ENCODE measurements at regions not wholly inside any gene's neighbourhood (a gene's known extent, or its start where the extent isn't known, plus 50 kb on each side); places are given as distances from the start of the nearest gene placed in this dataset.

DNA sequence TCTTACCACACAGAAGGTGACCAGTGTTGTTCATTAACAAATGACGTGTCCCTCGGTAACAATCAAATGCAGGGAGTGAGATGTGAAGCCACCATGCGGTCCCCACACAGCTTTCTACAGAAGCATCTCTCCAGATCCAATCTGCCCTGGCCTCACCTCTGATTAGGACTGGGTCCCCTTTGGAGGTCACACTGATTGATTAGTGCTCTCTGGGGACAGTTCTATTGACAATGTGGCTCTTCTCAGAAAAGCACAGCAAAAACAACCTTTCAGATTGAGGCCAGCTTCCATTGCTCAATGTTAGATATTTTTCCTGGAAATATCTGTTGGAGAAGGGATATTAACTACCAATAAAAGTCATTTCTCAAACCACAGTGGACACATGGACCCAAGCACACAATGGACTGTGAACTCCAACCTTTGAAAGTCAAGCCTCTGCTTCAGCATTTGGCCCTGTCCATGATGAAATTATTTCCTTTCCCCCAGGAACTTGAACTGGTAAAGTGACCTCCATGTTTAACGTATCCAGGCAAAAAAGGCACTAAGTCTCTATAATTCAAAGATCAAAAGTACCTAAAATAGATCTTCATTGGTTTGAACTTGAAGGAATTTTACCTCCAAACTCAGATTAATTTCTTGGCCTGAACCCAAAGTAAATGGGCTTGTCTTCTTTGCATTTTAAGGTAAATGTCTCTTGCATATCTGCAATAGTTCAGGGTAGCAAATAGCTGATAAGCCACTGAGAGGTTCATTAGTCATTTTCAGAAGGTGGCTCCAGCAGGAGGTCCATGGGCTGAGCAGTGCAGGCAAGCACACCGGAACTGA is 118.5 kb downstream of the FOXA2 start:
- no peak for DNase-seq

DNA sequence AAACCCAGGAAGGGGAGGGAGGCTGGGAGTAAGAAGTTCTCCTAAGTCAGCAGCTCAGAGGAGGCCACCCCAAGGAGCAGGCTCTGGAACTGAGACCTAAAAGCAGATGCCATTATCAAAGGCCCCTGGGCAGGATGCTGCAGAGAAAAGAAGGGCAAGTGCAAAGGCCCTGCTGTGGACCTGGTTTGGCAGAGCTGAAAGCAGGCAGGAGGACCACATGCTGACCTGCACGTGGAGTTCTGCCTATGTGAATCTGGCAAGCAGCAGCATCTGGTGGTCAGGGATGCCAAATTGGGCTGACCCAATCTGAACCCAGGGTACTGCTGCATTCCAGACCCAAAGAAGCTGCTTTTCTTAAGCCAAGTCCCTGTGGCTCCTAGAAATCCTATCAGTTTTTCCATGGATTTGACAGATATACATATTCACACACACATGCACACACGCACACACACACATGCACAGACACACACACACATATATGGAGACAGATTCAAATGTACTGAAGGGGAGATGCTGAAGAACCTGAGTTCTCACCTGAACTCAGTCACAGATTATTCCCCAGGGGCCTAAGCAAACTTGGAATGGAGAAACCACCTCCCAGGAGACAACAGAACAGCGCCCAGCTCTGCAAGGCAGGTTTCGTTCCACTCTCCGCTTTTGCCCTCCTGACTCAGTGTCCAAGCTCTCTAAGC is 119.9 kb downstream of the FOXA2 start:
- DNase-seq = no peak

DNA sequence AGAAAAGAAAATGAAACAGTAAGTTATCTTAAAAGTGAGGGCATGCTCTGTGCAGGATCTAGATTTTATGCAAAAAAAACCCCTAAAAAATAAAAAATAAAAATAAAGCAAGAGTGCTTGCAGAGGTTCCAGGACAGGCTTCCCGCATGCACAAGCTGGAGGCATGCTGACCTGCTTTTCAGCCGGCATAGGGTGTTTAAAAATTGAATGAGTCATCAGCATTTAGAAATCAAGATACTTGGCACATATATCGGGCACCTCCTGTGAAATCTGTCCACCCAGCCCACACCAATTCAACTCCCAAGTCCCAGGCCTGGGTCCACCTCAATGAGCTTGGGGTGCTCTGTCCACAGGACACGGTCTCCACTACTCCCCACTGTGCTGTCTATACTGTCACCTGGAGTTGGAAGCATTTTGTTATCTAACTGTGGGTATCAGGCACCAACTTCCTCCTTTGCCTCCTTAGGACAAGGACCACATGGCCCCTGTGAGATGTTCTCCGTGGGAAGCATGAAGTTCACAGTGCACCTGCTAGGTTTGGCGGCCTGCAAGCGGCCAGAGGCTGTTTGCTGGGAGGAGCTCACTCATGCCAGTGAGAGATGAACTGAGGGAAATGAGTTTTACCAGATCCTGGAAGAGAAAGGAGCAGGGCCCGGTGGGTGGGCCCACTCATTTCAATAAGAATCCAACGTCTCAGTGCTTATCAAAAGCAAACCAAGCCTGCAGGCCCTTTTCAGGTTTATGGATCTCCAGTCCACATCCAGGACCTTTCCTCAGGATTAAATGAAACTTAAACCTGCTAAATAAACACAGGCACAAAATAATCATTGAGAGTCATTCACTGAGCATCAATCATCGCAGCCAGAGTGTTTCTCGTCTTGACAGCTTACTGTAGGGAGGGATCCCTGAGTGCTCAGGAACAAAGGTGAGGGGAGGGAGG is 121.1 kb downstream of the FOXA2 start:
- no peak for DNase-seq

DNA sequence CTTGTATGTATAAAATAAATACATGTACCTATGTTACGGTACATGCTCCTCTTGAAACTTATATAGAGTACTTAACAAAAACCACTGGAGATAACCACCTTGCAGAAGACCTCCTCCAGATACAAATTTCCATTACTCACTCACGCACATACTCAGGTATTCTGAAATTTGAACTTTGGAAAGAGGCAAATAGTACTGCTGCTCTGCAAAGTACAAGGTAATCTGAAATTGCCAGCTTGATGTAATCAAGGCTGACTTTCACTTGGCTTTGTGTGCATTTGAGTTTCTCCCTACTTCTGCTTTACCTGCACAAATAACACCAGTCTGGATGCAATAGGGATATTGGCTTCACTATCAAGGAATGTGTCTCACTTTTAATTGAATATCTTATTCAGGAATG is 123.6 kb downstream of the FOXA2 start:
- no peak for DNase-seq

DNA sequence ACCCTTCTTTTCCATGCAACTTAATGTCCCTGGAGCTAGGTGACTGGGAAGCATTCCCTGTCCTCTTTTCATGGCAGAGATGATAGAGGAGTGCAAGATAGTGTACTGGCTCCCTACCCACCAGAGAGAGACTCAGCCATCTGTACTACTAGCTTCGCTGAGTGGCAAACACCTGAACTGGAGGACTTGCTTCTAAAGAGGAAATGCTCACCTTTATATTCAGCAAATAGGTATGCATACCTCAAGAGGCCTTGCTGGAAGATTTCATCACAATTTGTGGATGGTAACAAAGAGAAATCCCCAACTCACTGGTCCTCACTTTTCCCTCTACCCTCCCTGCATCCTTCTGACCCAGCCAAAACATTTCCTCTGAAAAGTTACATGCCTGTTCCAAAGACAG is 124.1 kb downstream of the FOXA2 start:
- no peak for DNase-seq

DNA sequence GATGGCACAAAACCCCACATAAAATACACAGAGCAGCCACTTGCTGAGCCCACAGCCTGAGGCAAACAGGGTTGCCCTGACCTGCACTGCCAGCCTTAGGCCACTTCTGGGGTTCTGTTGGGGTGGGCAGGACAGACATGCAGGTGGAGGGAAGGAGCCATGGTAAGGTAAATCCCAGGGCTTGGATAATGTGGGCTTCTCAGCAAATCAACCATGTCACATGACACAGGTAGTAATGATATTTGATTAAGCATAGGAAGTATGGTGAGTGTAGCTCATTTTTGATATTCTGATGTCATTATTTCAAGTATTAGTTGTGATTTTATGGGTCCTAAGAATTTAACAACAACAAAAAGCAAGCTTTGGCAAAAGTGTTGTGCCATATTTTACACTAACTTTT is 124.6 kb downstream of the FOXA2 start:
- no peak for DNase-seq

DNA sequence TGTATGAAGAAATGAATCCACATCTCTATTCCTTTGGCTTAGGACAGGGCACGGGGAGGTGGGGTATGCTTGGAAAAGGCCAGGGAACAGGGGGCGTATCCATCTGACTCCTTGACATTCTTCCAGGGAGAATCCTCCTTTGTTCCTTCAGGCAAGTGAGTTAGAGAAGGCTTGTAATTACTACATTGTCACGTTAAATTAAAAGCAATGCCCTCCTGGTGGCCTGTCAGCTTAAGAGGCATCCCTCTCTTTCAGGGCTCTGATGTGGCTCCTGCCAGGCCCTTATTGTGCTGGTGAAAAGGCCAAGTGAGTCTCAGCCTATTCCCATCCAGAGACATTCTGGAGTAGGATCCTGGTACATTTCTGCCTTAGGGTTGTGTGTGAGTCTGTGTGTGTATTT is 128.3 kb downstream of the FOXA2 start:
- DNase-seq = no peak

DNA sequence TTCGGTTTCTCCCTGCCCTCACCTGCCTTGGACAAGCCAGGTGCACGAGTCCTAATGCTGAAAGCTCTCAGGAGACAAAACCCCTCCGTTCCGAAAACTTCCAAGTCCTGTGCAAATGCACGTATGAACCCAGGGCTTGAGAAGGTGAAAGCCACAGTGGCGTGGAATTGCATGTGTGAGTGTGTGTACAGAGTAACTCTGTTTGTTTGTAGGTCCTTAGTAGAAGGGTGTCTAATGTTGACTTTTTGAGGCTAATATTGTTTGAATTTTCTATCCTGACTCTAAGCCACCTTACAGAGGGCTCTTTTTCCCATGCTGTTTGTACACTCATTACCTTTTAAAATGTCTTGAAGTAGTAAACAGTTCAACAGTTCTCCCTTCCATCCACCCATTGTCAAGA is 129.1 kb downstream of the FOXA2 start:
- no peak for DNase-seq

DNA sequence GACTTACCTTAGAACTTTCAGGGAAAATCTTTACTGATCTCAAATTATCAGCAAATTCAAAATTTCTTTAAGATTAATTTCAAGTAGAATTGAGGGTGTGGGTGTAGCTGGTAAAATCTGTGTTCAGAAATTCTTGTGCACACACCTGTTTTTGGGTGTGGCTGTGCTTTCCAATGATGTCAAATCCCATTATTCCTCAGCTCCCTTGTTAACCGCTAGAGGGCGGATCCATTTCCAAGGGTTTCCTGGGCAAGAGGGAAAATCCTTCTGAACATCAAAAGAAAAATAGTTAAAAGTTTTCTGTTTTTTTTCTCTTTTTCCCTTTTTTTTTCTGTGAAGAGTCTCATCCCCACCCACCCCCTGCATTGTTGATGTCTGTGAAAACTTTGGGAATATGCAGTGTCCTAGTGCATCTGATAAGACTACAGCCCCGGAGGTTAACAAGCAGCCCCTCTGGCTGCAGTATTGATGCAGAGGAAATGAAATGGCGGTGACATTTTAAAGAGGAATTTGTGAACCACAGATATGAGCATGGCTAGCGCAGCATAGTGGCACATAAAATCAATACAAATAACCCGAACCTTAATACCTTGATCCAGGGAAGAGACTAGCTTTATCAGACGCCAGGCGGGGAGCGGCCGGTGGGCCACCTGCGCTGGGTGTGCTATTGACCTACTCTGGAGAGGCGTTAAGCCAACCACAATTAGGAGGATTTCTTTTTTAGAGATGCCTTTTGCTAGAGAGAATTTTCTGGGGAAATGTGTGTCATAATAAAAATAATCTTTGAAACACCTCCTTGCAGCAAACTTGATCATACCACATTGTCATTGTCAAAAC is 130.9 kb downstream of the FOXA2 start:
- no peak for DNase-seq

DNA sequence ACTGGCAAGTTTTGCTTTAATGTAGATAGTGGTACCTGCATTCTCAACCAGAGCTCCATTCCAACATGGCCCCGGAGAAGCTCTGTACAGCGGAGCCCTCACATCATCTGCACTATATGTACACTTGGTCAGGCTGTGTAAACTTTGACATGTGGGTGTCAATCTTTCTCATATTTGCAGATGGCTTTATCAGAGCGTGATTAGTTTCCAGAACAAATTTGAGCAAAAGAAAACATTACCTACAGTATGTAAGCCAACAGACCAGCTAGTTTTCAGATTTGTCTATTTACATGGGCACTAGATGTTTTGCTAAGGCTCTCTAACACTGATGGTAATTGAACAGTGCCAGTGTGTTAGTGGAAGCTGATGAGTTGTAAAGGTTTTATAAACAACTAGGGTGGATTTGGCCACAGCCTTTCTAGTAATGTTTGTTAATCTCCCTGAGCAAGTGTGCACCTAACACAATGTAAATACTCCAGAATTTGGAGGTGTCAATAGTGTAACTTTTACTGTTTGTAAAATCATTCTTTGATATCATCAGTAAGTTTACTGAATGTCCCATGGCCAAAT is 131.8 kb downstream of the FOXA2 start:
- no peak for DNase-seq

DNA sequence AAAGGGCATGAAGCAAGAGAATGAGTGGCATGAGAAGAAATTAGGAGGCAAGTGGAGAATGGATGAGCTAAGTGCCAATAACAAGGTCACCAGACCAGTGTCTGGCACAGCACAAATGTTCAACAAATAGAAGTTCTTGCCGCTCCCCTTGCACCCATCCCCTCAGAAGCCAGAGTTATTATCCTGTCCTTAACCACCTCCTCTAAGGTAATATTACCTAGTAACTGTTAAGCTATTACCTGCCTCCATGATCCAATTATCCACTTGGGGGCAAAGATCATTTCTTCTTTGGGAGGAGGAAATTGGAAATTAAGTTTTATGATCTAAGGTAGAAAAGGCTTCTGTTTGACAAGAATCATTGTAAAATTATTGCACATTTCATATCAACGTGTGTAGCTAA is 133.8 kb downstream of the FOXA2 start:
- DNase-seq = no peak

DNA sequence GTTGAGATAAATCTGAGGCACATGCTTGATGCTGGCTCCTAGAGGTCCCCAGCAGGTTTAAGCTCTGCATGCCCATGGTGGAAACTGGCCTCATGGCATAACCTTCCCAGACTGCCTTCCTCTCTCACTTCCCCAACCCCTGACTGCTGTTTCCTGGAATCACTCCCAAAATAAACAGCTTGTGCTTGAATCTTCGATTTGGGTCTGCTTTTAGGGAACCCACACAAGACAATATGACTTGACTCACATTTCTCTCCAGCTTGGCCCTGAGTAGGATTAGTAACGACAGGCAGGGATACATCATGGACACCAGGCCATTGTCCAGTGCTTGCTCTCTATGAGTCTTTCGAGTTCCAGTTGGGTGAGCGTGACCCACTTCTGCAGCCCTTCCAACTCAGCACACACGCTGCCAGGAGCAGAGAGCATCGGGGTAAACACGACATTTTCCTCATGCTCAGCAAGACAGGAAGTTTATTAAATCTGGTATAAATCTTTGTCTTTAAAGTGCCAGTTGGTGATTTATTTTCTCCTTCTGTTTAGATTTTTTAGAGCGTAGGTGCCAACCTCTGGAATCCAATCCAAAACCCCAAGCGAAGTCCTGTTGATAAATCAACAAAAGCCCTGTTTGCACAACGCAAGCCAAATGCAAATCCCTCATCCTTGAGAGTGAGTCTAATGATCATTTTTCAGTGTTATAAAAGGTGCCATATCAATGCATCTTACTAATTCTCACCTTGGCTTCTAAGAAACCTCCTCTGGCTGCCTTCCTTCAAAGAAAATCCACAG is 135.0 kb downstream of the FOXA2 start:
- DNase-seq = no peak

DNA sequence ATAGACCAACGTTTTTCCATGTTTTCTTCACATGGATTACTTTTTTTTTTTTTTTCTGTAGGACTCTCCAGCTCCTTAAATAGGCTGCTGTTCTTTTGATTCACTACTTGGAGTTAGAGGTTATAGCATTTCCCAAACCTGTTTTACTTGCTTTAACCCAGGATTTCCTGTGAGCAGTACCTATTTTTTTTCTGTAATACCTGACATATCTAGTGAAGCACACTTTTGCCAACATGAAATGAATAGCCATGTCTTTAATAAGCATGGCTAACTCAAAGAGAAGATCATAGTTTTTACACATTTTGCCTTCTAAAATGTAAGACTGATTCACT is 137.0 kb downstream of the FOXA2 start:
- DNase-seq = no peak

DNA sequence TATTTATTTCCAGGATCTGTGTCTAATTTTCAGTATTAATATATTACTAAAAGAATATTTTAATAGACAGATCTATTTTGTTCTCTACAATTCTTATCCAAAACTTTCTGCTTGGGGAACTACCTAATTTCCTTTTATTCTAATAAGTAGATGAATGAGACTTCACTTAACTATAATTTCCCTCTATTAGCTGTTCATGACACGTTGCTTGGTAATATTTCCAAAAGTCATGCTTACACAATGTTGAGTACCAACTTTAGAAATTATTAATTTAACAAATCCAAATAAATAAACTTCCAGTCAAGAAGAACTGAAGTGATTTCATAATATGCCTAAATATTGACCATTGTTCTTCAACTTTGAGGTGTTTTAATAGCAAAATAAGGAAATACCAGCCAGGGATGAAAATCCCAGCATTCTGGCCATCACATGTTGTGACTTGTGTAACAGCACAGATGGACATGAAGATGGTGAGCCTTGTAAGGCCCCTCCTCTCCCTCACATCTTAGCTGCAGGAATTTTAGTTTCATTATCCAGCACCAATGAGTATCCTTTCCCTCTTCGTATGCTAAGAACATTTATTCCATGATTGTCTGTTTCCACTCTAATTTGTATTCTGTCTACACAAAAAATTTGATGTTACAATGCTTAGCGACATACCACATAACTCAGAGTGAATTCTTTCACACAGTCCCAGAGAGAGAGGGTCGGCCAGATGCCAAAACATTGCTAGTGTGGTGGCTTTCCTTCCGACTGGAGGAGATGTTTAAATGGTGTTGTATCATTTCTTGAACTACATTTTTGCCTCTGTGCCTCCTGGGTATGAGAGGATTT is 137.5 kb downstream of the FOXA2 start:
- no peak for DNase-seq

DNA sequence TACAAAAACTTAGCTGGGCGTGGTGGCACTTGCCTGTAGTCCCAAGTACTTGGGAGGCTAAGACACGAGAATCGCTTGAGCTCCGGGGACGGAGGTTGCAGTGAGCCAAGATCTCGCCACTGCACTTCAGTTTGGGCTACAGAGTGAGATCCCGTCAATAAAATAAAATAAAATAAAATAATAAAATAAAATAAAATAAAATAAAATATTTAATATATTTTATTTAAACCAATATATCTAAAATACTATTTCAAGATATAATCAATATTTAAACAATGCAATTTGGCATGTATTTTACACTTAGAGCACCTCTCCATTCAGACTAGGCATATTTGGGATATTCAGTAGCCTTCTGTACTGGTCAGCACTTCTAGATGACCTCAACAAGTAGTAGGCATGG is 142.1 kb downstream of the FOXA2 start:
- no peak for DNase-seq

DNA sequence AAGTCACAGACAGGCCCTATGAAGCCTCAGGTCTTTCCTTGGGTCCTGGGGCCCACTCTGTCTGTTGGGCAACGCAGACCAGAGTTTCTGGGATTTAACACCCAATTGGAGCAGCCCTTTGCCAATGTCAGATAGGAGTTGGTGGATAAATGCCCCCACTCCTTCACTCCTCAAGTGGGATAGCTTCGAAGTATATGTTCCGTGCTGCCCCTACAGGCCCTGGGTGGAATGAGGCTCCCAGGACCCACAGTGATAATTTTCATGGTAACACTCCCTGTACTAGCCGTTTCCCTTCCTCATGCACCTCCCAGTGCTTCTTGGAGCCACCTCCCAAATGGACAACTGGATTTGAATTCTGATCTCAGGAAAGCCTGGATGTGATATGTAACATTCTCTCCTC is 145.4 kb downstream of the FOXA2 start:
- DNase-seq = no peak

DNA sequence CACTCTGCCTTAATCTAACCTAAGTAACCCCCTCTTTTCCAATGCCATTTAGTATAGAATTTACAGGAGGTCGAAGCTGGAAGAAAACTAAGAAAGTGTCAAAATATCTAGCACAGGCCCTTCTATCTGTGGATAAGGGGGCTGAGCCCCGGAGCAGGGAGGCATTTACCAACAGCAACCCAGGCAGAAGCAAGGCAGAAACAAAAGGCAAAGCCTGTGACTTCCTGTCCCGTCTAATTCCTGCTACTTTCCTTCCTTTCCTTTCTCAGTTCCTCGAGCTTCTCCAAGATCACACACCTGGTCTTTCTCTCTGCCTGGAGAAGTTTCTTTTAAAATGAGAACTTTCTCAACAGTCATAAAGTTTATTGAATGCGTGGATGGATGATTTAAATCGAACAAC is 146.0 kb downstream of the FOXA2 start:
- no peak for DNase-seq

DNA sequence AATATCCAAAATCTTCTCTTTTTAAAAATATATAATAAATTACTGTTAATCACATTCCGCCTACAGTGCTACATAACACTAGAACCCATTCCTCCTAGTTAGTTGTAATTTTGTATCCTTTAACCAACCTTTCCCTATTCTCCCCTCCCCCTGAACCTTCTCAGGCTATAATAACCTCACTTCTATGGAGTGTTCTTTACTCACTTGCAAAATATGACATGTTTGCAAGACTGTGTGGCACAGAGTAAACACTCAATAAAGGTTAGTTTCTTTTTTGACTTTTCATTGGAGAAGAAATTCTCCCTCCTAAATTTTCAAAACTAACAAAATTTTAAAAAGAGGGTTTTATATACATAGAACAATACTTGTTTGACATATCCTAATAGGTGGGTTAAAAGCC is 147.0 kb downstream of the FOXA2 start:
- no peak for DNase-seq

DNA sequence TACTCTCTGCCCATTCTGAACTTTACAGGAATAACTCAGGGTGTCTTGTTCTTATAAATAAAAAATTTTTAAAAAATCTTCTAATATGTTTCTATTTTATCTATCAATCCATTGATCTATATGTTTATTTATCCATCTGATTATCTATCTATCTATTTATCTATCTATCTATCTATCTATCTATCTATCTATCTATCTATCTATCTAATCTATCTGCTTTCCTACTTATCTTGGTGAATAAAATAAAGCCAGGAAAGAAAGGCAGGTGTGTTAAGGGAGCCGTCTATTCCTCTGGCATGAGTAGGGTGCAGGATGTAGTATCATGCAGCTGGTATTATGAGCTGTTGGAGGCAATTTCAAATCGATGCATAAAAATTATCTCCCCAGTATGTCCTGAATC is 153.0 kb downstream of the FOXA2 start:
- no peak for DNase-seq

DNA sequence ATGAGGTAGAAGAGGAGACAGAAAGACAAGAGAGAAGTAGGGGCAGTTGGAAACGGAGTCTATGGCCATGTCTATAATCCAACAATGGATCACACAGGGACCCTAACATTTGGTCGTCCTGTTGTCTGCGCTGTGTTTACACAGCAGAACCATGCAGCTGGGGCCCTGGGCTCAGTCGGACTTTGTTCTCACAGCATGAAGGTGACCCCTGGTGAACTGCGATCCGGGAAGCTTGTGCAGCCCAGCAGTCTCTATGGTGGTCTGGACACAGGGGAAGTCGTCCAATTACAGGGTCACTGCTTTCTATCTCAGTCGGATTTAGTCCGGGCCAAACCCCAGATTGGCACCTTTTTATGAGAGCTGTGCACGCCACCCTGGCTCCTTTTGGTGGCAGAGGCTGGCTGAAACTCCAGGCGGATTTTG is 153.6 kb downstream of the FOXA2 start:
- no peak for DNase-seq

All from hippocampal formation (tissue), 2 donors.